ENCODE measurements at regions not wholly inside any gene's neighbourhood (a gene's known extent, or its start where the extent isn't known, plus 50 kb on each side); places are given as distances from the start of the nearest gene placed in this dataset.

DNA sequence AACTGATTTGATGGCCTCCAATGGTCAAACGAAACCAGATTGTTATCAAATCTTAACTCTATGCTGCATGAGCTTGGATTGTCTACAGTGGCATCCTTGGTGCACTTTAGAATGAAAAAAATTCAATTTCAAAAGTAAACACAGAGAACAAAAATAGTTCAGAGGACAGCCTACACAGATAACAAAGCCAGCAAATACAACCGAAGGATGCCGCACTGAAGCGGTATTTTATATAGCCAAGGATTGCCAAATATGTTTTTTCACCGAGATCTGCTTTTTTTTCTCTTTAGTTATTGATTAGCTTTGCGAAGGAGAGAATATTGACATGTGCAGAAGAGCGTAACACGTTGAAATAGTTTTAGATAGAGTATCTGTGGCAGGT is 72.0 kb downstream of the SLC4A3 start:
- no peak for TF ChIP-seq CAMTA2 (CRISPR knock-in tag; conservative IDR thresholded peaks at IDR 0.05)
- no peak for TF ChIP-seq POLR3A (IDR thresholded peaks at IDR 0.05; ENCODE audit: borderline replicate concordance, extremely low read depth, insufficient read depth, insufficient read length)
- no peak for TF ChIP-seq ZNF282 (CRISPR knock-in tag; IDR thresholded peaks at IDR 0.05)
- TF ChIP-seq, protein P1, sequence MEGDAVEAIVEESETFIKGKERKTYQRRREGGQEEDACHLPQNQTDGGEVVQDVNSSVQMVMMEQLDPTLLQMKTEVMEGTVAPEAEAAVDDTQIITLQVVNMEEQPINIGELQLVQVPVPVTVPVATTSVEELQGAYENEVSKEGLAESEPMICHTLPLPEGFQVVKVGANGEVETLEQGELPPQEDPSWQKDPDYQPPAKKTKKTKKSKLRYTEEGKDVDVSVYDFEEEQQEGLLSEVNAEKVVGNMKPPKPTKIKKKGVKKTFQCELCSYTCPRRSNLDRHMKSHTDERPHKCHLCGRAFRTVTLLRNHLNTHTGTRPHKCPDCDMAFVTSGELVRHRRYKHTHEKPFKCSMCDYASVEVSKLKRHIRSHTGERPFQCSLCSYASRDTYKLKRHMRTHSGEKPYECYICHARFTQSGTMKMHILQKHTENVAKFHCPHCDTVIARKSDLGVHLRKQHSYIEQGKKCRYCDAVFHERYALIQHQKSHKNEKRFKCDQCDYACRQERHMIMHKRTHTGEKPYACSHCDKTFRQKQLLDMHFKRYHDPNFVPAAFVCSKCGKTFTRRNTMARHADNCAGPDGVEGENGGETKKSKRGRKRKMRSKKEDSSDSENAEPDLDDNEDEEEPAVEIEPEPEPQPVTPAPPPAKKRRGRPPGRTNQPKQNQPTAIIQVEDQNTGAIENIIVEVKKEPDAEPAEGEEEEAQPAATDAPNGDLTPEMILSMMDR (IDR thresholded peaks at IDR 0.05 in 2 of 3, conservative IDR thresholded peaks at IDR 0.05 in 1 of 3; ENCODE audit: insufficient read depth in 2 of 3, low read depth in 1 of 3, low read length in 3 of 3) = no peak
- TF ChIP-seq ZNF184 (CRISPR knock-in tag; IDR thresholded peaks at IDR 0.05) = no peak
- no peak for TF ChIP-seq SREBF2 (CRISPR knock-in tag; IDR thresholded peaks at IDR 0.05)

Measured in K562 (cell line).